ENCODE measurements at regions not wholly inside any gene's neighbourhood (a gene's known extent, or its start where the extent isn't known, plus 50 kb on each side); places are given as distances from the start of the nearest gene placed in this dataset.
A peak's percentile ranks its signal among the peaks of the same experiment; 100 is the strongest.

DNA sequence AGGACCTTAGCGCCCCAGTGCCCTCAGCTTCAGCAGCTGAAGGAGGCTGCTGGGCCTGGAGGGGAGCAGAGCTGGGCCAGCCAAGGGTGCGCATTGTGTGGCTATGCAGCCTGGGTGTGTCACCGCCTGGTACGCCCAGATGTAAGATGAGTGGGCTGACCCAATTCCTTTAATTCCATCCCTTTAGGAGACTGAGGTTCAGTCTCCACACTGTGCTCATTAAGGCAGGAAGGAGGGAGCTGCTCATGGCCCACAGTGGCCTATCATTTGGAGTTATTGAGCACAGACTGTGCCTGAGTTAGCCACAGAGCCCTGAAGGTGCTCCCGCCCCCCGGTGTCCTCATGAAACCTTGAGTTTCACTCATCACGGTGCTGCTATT lies 194.1 kb upstream of the GLI2 start (continued):
- TF ChIP-seq CREB1 (IDR thresholded peaks at IDR 0.05) (no peak), CREB1 (CRISPR knock-in tag; IDR thresholded peaks at IDR 0.05) (no peak), RERE (CRISPR knock-in tag; IDR thresholded peaks at IDR 0.05; ENCODE audit: low read depth) (no peak), CREBL2 (CRISPR knock-in tag; IDR thresholded peaks at IDR 0.05; ENCODE audit: borderline replicate concordance) (0 out of 2 replicates have a peak, but pooled peaks have one; percentile 35), SKI (IDR thresholded peaks at IDR 0.05; ENCODE audit: partially characterized antibody) (no peak), RXRB (CRISPR knock-in tag; IDR thresholded peaks at IDR 0.05; ENCODE audit: borderline replicate concordance) (no peak), RBAK (CRISPR knock-in tag; IDR thresholded peaks at IDR 0.05) (no peak), ZBTB4 (CRISPR knock-in tag; IDR thresholded peaks at IDR 0.05; ENCODE audit: borderline replicate concordance) (no peak), ZNF589 (CRISPR knock-in tag; conservative IDR thresholded peaks at IDR 0.05) (0 out of 2 replicates have a peak, but pooled peaks have one; percentile 30), ZNF615 (CRISPR knock-in tag; IDR thresholded peaks at IDR 0.05; ENCODE audit: borderline replicate concordance) (no peak), HOXA9 (CRISPR knock-in tag; IDR thresholded peaks at IDR 0.05; ENCODE audit: borderline replicate concordance) (peak; percentile 58; the same call in 1 of the 2 replicates)
- TF ChIP-seq, protein P1, sequence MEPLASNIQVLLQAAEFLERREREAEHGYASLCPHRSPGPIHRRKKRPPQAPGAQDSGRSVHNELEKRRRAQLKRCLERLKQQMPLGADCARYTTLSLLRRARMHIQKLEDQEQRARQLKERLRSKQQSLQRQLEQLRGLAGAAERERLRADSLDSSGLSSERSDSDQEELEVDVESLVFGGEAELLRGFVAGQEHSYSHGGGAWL (CRISPR knock-in tag; IDR thresholded peaks at IDR 0.05) = 0 out of 2 replicates have a peak, but pooled peaks have one; percentile 14
